OCI-LY7 (cell line): ENCODE measurements at regions not wholly inside any gene's neighbourhood (a gene's known extent, or its start where the extent isn't known, plus 50 kb on each side); places are given as distances from the start of the nearest gene placed in this dataset.

Source experiments
- BruUV-seq: library from RNA; stranded (reverse); fragments of 400-500 nt; replicated peaks from 2 replicates; lab custom pipeline; 2021; lab: Mats Ljungman, UMichigan
- CTCF ChIA-PET: fragments of 300-600 bp; sonication (Branson Sonifier 250); formaldehyde crosslinking; loops from one replicate; lab custom pipeline; 2022; ENCODE audit warnings: antibody characterized with exemption; ENCODE audit not compliant: unreplicated experiment; lab: Charles Lee
- POLR2A ChIA-PET: fragments of 300-600 bp; sonication (Branson Sonifier 250); formaldehyde crosslinking; loops from one replicate; lab custom pipeline; 2022; ENCODE audit warnings: antibody characterized with exemption; lab: Charles Lee
- DNase-seq: peaks from one replicate; pipeline ENCODE4 v3.0.0-alpha.2; 2015; ENCODE audit warnings: low spot score
- H2AFZ ChIP-seq: fragments of 200-600 bp; sonication (generic), shearing (Covaris generic); 2 replicates; pipeline ENCODE4 v1.6.1; 2014; ENCODE audit warnings: mild to moderate bottlenecking, antibody characterized with exemption, low read length, moderate library complexity
- H3K27ac ChIP-seq: fragments of 200-600 bp; sonication (generic); 2 replicates; pipeline ENCODE4 v1.5.1; 2014; ENCODE audit warnings: mixed run types, low read depth, mild to moderate bottlenecking, moderate library complexity, low read length, inconsistent platforms; ENCODE audit not compliant: poor library complexity, severe bottlenecking
- H3K36me3 ChIP-seq: fragments of 200-600 bp; sonication (generic); 2 replicates; pipeline ENCODE4 v1.6.1; 2014; ENCODE audit warnings: mild to moderate bottlenecking, antibody characterized with exemption, low read length, moderate library complexity, mixed read lengths; ENCODE audit not compliant: insufficient read depth
- H3K4me1 ChIP-seq: fragments of 200-600 bp; sonication (generic); 2 replicates; pipeline ENCODE4 v1.5.1; 2014; ENCODE audit warnings: mild to moderate bottlenecking, low read length; ENCODE audit not compliant: insufficient read depth, poor library complexity, severe bottlenecking
- H3K4me2 ChIP-seq: fragments of 200-600 bp; sonication (generic); 2 replicates; pipeline ENCODE4 v1.6.1; 2014; ENCODE audit warnings: mild to moderate bottlenecking, low read length
- H3K4me3 ChIP-seq: fragments of 200-600 bp; sonication (generic); 2 replicates; pipeline ENCODE4 v1.5.1; 2014; ENCODE audit warnings: mild to moderate bottlenecking, low read depth, low read length; ENCODE audit not compliant: poor library complexity, severe bottlenecking
- H3K79me2 ChIP-seq: fragments of 200-600 bp; sonication (generic); 2 replicates; pipeline ENCODE4 v1.6.1; 2016; ENCODE audit warnings: low read depth, mild to moderate bottlenecking, low read length, moderate library complexity, mixed read lengths; ENCODE audit not compliant: insufficient read depth
- H3K9me2 ChIP-seq: fragments of 200-600 bp; sonication (generic); 2 replicates; pipeline ENCODE4 v1.6.1; 2016; ENCODE audit warnings: mild to moderate bottlenecking, low read length, mixed read lengths; ENCODE audit not compliant: insufficient read depth
- H3K9me3 ChIP-seq: fragments of 200-600 bp; sonication (generic); 2 replicates; pipeline ENCODE4 v1.6.1; 2014; ENCODE audit warnings: mild to moderate bottlenecking, mixed run types, low read length, mixed read lengths
- H4K20me1 ChIP-seq: fragments of 200-600 bp; sonication (generic); 2 replicates; pipeline ENCODE4 v1.6.1; 2014; ENCODE audit warnings: mild to moderate bottlenecking, antibody characterized with exemption, low read length, moderate library complexity, mixed read lengths; ENCODE audit not compliant: insufficient read depth
- EZH2phosphoT487 ChIP-seq: fragments of 200-600 bp; sonication (generic); IDR thresholded peaks from 2 replicates; pipeline ENCODE4 v1.6.1; 2018; ENCODE audit warnings: low read depth, borderline replicate concordance, mild to moderate bottlenecking, mixed run types, antibody characterized with exemption, low read length, moderate library complexity, mixed read lengths
- intact Hi-C: fragments of 100-400 bp; cut with micrococcal nuclease; formaldehyde crosslinking; loops from one replicate; pipeline ENCODE4 v1.10.0; 2022; ENCODE audit not compliant: unreplicated experiment
- TF ChIP-seq, protein P1 (sequence below): fragments of 200-600 bp; sonication (generic); conservative IDR thresholded peaks from 2 replicates; pipeline ENCODE4 v1.5.1; 2014; ENCODE audit warnings: mild to moderate bottlenecking, antibody characterized with exemption, low read length, moderate library complexity, mixed read lengths

DNA sequence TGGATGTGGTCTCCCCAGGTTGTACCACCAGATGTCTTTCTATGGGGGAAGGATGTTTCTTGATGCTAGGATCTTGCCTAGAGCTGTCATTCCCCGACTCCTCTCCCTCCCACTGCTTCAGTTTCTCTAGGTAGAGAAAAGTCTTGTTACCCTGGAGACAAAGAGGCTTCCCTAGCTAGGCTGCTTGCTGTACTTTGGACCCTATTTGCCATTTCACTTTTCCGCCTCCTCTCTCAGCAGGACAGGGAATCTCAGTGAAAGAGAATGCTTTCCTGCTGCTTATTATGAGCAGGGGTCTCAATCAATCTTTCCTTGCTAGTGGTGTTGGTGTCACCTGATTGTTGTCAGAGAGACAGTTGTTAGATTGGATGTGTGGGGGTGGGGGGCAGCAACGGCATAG is 818.8 kb upstream of the GYPC start:
- no peaks in the 10 kb centered on the region for H3K79me2 ChIP-seq
- H3K4me1 ChIP-seq: no peaks in the 10 kb centered on the region
- no peaks in the 10 kb centered on the region for H3K9me2 ChIP-seq
- intact Hi-C loops: no loop called here
- H3K4me2 ChIP-seq: no peak overlapping the region
- TF ChIP-seq, protein P1, sequence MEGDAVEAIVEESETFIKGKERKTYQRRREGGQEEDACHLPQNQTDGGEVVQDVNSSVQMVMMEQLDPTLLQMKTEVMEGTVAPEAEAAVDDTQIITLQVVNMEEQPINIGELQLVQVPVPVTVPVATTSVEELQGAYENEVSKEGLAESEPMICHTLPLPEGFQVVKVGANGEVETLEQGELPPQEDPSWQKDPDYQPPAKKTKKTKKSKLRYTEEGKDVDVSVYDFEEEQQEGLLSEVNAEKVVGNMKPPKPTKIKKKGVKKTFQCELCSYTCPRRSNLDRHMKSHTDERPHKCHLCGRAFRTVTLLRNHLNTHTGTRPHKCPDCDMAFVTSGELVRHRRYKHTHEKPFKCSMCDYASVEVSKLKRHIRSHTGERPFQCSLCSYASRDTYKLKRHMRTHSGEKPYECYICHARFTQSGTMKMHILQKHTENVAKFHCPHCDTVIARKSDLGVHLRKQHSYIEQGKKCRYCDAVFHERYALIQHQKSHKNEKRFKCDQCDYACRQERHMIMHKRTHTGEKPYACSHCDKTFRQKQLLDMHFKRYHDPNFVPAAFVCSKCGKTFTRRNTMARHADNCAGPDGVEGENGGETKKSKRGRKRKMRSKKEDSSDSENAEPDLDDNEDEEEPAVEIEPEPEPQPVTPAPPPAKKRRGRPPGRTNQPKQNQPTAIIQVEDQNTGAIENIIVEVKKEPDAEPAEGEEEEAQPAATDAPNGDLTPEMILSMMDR: no peak
- no peaks in the 10 kb centered on the region for H4K20me1 ChIP-seq
- DNase-seq: no peak
- POLR2A ChIA-PET: interaction anchor here (0.5 to 0.6 kb wide), 2 partner anchors 15 to 654 kb away, joined by 4 read pairs; no protein-coding TSS in a partner anchor
- H3K36me3 ChIP-seq: no peaks in the 10 kb centered on the region
- no peak overlapping the region for H2AFZ ChIP-seq
- CTCF ChIA-PET: no interaction called here
- no peak overlapping the region for H3K4me3 ChIP-seq
- no peaks in the 10 kb centered on the region for H3K9me3 ChIP-seq
- no TSS peak for BruUV-seq
- no peak overlapping the region for H3K27ac ChIP-seq

DNA sequence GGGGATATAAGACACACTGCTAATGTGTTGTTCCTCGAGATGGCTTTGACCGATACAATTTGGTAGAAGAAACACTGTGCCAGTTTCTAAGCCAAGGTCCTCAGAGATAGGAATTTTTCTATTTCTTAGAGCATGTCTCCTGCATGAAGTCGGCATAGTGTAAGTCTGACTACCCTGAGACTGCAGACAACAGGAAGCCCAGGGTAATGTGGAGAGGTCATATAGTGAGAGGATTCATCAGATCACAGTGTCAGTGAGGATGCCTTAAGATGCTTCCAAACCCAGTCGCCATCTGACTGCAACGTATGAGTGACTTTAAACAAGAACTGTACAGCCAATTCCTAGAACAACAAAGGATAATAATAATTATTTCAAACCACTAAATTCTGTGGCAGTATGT is 818.3 kb upstream of the GYPC start:
- CTCF ChIA-PET: no interaction called here

DNA sequence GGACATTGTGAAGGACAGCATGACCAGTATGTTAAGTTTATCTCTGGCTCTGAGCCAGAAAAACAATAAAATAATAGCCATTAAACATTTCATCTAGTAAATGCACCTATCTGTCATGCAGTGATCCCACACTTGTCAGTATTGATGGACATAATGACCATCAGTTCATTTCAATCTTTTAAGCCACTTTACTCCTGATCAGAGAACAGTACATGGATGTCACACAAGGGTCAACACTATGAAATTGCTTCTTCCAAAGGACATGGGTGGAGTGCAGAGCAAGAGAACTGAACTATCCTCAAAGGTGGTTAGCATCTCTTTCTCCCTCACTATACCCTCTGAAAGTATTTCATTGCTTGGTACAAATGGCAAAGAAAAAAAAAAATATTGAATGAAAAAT is 816.0 kb upstream of the GYPC start:
- Histone ChIP-seq H3K27ac (no peak overlapping the region), H3K36me3 (no peaks in the 10 kb centered on the region), H3K79me2 (no peaks in the 10 kb centered on the region), H3K4me1 (no peaks in the 10 kb centered on the region), H4K20me1 (no peaks in the 10 kb centered on the region), H3K4me2 (no peak overlapping the region), H3K4me3 (no peak overlapping the region), H2AFZ (no peak overlapping the region), H3K9me2 (no peaks in the 10 kb centered on the region), H3K9me3 (no peaks in the 10 kb centered on the region)
- ChIA-PET CTCF (no interaction called here), POLR2A (interaction anchor here (0.7 kb wide), 1 partner anchor 1353 kb away, joined by 3 read pairs; no protein-coding TSS in a partner anchor)
- DNase-seq: no peak
- BruUV-seq: no TSS peak
- intact Hi-C loops: no loop called here
- TF ChIP-seq EZH2phosphoT487: no peak
- TF ChIP-seq, protein P1: no peak

More for the DNA sequence above, 818.3 kb upstream of the GYPC start:
- Histone ChIP-seq H3K36me3 (no peaks in the 10 kb centered on the region), H3K4me2 (no peak overlapping the region), H3K4me1 (no peaks in the 10 kb centered on the region), H2AFZ (no peak overlapping the region), H3K27ac (no peak overlapping the region), H3K9me3 (no peaks in the 10 kb centered on the region), H3K9me2 (no peaks in the 10 kb centered on the region), H3K79me2 (no peaks in the 10 kb centered on the region), H4K20me1 (no peaks in the 10 kb centered on the region), H3K4me3 (no peak overlapping the region)
- BruUV-seq: no TSS peak
- POLR2A ChIA-PET: no interaction called here
- intact Hi-C loops: no loop called here
- TF ChIP-seq, protein P1: no peak
- TF ChIP-seq EZH2phosphoT487: no peak
- no peak for DNase-seq
